Endodermal cell (in vitro differentiated cells): ENCODE measurements at regions not wholly inside any gene's neighbourhood (a gene's known extent, or its start where the extent isn't known, plus 50 kb on each side); places are given as distances from the start of the nearest gene placed in this dataset.

Source experiments
- DNase-seq: peaks from one replicate; pipeline ENCODE4 v3.0.0-alpha.2; 2017
- H3K27ac ChIP-seq: 2 replicates; pipeline ENCODE4 v1.5.1; 2013; ENCODE audit warnings: mild to moderate bottlenecking, low read depth, low read length, moderate library complexity
- H3K27me3 ChIP-seq: 2 replicates; pipeline ENCODE4 v1.6.1; 2013; ENCODE audit warnings: mild to moderate bottlenecking, low read length, moderate library complexity; ENCODE audit not compliant: insufficient read depth, control insufficient read depth, poor library complexity, severe bottlenecking
- H3K36me3 ChIP-seq: 2 replicates; pipeline ENCODE4 v1.7.0; 2013; ENCODE audit warnings: mild to moderate bottlenecking, low read length, moderate library complexity; ENCODE audit not compliant: control insufficient read depth, insufficient read depth
- H3K4me1 ChIP-seq: one replicate; pipeline ENCODE4 v1.7.0; 2013; ENCODE audit warnings: low read length; ENCODE audit not compliant: control insufficient read depth, insufficient read depth
- H3K4me3 ChIP-seq: 2 replicates; pipeline ENCODE4 v1.5.1; 2013; ENCODE audit warnings: mild to moderate bottlenecking, low read length, moderate library complexity
- H3K9ac ChIP-seq: 2 replicates; pipeline ENCODE4 v1.6.1; 2013; ENCODE audit warnings: mild to moderate bottlenecking, low read length, moderate library complexity; ENCODE audit not compliant: poor library complexity, severe bottlenecking; ENCODE audit errors: extremely low read depth
- H3K9me3 ChIP-seq: 2 replicates; pipeline ENCODE4 v1.6.1; 2013; ENCODE audit warnings: mild to moderate bottlenecking, low read length, moderate library complexity; ENCODE audit not compliant: control insufficient read depth
- H3K27ac Mint-ChIP-seq: 2 replicates; pipeline ENCODE4 v1.8.0; 2020; ENCODE audit warnings: mixed read lengths
- H3K27me3 Mint-ChIP-seq: 2 replicates; pipeline ENCODE4 v1.8.0; 2021; ENCODE audit warnings: mild to moderate bottlenecking, mixed read lengths; ENCODE audit not compliant: insufficient read depth
- H3K36me3 Mint-ChIP-seq: 2 replicates; pipeline ENCODE4 v1.8.0; 2020; ENCODE audit warnings: low read depth, mixed read lengths
- H3K4me1 Mint-ChIP-seq: 2 replicates; pipeline ENCODE4 v1.8.0; 2020; ENCODE audit warnings: mixed read lengths
- H3K4me3 Mint-ChIP-seq: 2 replicates; pipeline ENCODE4 v1.8.0; 2020; ENCODE audit warnings: mild to moderate bottlenecking, moderate library complexity, mixed read lengths
- H3K9me3 Mint-ChIP-seq: 2 replicates; pipeline ENCODE4 v1.8.0; 2020; ENCODE audit warnings: mild to moderate bottlenecking, mixed read lengths
- CTCF ChIP-seq: fragments of 200-600 bp; sonication (generic); conservative IDR thresholded peaks from 2 replicates; pipeline ENCODE4 v1.5.0; 2021; ENCODE audit warnings: antibody characterized with exemption, mild to moderate bottlenecking
- WGBS, 2 experiments: methylation state at CpG; one replicate each; pipeline versions ENCODE4 v1.1.5 to v1.1.7; 2013; ENCODE audit warnings: missing lambda C conversion rate in 2 of 2, mixed read lengths in 1 of 2; ENCODE audit not compliant: insufficient coverage in 1 of 2, insufficient read length in 1 of 2; 5-methylcytosine and 5-hydroxymethylcytosine counted together

- H3K4me1 ChIP-seq: peaks cover 5% of the 10 kb centered on the region
- H3K9me3 ChIP-seq: no peaks in the 10 kb centered on the region
- no peak for DNase-seq
- Mint-ChIP-seq H3K27me3 (no peaks in the 10 kb centered on the region), H3K4me3 (no peak overlapping the region), H3K36me3 (no peaks in the 10 kb centered on the region), H3K27ac (no peak overlapping the region), H3K9me3 (no peaks in the 10 kb centered on the region), H3K4me1 (peaks cover 2% of the 10 kb centered on the region)
- no peaks in the 10 kb centered on the region for H3K27me3 ChIP-seq
- WGBS, 2 experiments: 93% methylated on average over 3 to 11 of the region's 11 CpGs
- no peak overlapping the region for H3K27ac ChIP-seq
- no peak overlapping the region for H3K4me3 ChIP-seq
- TF ChIP-seq CTCF: no peak
- no peak overlapping the region for H3K9ac ChIP-seq
- H3K36me3 ChIP-seq: no peaks in the 10 kb centered on the region
These were observed 131.3 kb upstream of the NKX1-1 start for GRCh38 chr4:1537410-1538095.

- H3K4me3 ChIP-seq: no peak overlapping the region
- H3K9me3 Mint-ChIP-seq: no peaks in the 10 kb centered on the region
These were observed 130.6 kb upstream of the NKX1-1 start for GRCh38 chr4:1536579-1537409.

More at GRCh38 chr4:1536579-1537409, 130.6 kb upstream of the NKX1-1 start:
- Histone ChIP-seq H3K9me3 (no peaks in the 10 kb centered on the region), H3K9ac (no peak overlapping the region), H3K4me1 (peaks cover 5% of the 10 kb centered on the region), H3K27me3 (no peaks in the 10 kb centered on the region), H3K36me3 (no peaks in the 10 kb centered on the region), H3K27ac (no peak overlapping the region)
- H3K27me3 Mint-ChIP-seq: no peaks in the 10 kb centered on the region
- peaks cover 2% of the 10 kb centered on the region for H3K4me1 Mint-ChIP-seq
- H3K36me3 Mint-ChIP-seq: no peaks in the 10 kb centered on the region
- H3K4me3 Mint-ChIP-seq: no peak overlapping the region
- WGBS, 2 experiments: 94 to 97% methylated on average over 26 to 42 of the region's 42 CpGs
- no peak for DNase-seq
- no peak overlapping the region for H3K27ac Mint-ChIP-seq
- no peak for TF ChIP-seq CTCF
